ENCODE measurements at regions not wholly inside any gene's neighbourhood (a gene's known extent, or its start where the extent isn't known, plus 50 kb on each side); places are given as distances from the start of the nearest gene placed in this dataset.

DNA sequence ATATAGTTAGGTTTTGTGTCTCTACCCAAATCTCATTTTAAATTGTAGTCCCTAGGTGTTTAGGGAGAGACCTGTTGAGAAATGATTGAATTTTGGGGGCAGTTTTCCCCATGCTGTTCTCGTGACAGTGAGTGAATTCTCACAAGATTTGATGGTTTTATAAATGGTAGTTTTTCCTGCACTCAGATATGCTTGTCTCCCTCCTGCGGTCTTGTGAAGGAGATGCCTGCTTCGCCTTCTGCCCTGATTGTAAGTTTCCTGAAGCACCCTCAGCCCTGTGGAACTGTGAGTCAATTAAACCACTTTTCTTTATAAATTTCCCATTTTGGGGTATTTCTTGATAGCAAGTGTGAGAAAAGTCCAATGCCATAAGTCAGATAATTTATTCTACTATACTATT, 1977.5 kb upstream of the PCDH20 start:
- no peak for DNase-seq (ENCODE audit: low read depth)
- TF ChIP-seq, protein P1, sequence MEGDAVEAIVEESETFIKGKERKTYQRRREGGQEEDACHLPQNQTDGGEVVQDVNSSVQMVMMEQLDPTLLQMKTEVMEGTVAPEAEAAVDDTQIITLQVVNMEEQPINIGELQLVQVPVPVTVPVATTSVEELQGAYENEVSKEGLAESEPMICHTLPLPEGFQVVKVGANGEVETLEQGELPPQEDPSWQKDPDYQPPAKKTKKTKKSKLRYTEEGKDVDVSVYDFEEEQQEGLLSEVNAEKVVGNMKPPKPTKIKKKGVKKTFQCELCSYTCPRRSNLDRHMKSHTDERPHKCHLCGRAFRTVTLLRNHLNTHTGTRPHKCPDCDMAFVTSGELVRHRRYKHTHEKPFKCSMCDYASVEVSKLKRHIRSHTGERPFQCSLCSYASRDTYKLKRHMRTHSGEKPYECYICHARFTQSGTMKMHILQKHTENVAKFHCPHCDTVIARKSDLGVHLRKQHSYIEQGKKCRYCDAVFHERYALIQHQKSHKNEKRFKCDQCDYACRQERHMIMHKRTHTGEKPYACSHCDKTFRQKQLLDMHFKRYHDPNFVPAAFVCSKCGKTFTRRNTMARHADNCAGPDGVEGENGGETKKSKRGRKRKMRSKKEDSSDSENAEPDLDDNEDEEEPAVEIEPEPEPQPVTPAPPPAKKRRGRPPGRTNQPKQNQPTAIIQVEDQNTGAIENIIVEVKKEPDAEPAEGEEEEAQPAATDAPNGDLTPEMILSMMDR (IDR thresholded peaks at IDR 0.05; ENCODE audit: insufficient read depth, low read depth, low read length, missing control alignments) = no peak
- no peak overlapping the region for H3K4me3 ChIP-seq (ENCODE audit: low read depth, low read length)

DNA sequence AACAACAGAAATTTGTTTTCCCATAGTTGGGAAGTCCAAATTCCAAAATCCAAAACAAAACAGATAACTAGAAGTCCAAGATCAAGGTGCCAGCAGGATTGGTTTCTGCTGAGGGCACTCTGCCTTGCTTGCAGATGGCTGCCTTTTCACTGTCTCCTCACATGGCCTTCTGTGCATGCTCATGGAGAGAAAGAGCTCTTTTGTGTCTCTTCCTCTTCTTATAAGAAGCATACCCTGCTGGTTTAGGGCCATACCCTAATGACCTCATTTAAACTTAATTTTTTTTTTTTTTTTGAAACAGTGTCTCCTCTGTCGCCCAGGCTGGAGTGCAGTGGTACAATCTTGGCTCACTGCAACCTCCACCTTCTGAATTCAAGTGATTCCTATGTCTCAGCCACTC, 1974.1 kb upstream of the PCDH20 start:
- H3K4me3 ChIP-seq (ENCODE audit: low read depth, low read length) = no peak overlapping the region
- no peak for DNase-seq (ENCODE audit: low read depth)
- TF ChIP-seq, protein P1 (IDR thresholded peaks at IDR 0.05; ENCODE audit: insufficient read depth, low read depth, low read length, missing control alignments) = no peak

DNA sequence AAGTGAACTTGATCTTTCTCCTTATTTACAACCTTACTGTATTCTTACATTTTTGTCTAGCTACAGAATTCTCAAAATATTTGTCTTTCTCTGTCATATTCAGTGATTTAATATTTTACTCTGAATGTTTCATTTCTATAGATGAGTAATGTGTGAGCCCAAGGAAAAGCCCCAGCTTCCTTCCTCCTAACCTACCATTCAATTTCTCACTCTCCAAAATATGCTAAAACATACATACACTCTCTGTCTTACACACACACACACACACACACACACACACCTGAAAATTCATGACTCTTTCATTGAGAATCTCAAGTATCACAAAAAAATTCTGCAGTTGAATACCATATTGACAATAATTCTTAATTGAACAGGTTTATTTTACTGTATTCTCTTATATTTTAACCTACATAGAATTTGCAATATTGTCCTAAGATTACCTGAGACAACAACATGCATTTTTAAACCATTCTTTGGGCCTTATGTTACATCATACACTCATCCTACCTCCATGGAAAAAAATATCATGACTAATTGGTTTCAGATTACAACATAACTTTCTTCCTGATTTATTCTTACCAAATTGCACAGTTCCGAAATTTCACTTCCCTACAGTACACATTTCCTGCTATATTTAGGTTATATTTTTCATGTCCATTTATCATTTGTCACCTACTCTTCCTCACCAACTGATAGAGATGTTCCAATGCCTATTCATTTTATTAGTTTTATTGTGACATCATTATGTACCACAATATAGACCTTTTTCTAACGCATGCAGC, 1965.6 kb upstream of the PCDH20 start:
- DNase-seq (ENCODE audit: low read depth) = no peak
- TF ChIP-seq, protein P1 (IDR thresholded peaks at IDR 0.05; ENCODE audit: insufficient read depth, low read depth, low read length, missing control alignments) = no peak
- H3K4me3 ChIP-seq (ENCODE audit: low read depth, low read length) = no peak overlapping the region

DNA sequence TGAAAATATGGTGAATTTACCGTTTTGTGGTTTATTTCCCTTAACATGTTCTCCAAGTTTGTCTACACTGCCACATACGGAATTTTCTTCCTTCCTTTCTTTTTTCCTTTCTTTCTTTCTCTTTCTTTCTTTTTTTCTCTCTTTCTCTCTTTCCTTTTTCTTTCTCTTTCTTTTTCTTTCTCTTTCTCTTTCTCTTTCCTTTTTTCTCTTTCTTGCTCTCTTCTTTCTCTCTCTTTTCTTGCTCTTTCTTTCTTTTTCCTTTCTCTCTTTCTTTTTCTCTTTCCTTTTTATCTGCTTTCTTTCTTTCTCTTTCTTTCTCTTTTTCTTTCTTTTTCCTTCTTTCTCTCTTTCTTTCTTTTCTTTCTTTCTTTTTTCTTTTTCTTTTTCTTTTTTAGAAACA, 1962.3 kb upstream of the PCDH20 start:
- TF ChIP-seq, protein P1 (IDR thresholded peaks at IDR 0.05; ENCODE audit: insufficient read depth, low read depth, low read length, missing control alignments) = no peak
- no peak for DNase-seq (ENCODE audit: low read depth)
- no peak overlapping the region for H3K4me3 ChIP-seq (ENCODE audit: low read depth, low read length)

DNA sequence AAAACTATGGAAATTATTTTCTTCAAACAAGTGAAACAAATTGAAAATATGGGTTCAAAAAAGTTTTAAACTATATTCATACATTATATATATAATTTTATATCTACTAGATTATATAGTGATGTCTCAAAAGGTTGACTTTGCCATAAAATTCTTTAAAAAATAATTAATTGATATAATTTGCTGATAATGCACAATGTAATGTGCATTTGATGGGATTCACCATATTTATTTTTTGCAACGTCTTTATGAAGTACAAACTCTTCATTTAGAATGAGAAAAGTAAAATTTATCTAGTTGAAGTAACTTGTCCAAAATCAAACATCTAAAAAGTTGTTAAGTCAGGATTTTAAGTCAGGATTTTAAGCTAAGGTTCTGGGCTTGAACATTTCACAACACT, 1954.5 kb upstream of the PCDH20 start:
- DNase-seq (ENCODE audit: low read depth) = no peak
- no peak overlapping the region for H3K4me3 ChIP-seq (ENCODE audit: low read depth, low read length)
- TF ChIP-seq, protein P1 (IDR thresholded peaks at IDR 0.05; ENCODE audit: insufficient read depth, low read depth, low read length, missing control alignments) = no peak

DNA sequence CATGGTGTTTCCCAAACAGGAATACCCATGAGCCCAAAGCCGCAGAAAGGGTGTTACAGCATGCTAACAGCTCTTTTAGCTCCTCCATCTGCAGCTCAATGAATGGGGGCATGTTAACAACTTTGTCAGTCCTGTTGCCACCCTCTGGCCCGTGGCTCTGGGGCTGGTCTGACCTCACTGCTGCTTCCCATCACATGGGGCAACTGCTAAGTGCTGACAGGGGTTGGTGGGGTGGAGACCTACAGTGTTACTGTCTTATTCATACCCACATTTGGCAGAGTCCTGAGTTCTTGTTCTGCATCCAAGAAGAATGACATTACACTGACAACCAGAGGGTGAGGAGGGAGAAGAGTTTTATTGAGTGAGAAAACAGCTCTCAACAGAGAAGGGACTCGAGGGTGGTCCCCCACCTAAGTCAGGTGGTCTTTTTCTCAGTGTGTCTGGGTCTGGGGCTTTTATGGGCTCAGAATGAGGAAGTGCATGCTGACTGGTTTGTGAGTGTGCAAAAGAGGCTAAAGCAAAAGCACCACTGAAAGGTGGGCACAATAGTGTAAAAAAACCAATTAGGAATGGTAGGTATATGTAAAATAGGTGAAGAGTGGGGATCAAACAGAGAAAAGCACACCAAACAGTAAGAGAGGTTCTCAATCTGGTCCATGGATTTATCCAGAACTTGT, 1952.0 kb upstream of the PCDH20 start:
- DNase-seq (ENCODE audit: low read depth) = no peak
- no peak overlapping the region for H3K4me3 ChIP-seq (ENCODE audit: low read depth, low read length)

More for the DNA sequence above, 1952.0 kb upstream of the PCDH20 start:
- TF ChIP-seq, protein P1 (IDR thresholded peaks at IDR 0.05; ENCODE audit: insufficient read depth, low read depth, low read length, missing control alignments) = no peak
